ENCODE measurements at regions not wholly inside any gene's neighbourhood (a gene's known extent, or its start where the extent isn't known, plus 50 kb on each side); places are given as distances from the start of the nearest gene placed in this dataset.
"Not testable (repeated sequence)": the region's sequence is repeated elsewhere in the genome, so short reads cannot be mapped to it uniquely, and the experiment has no call there.

- no peak for DNase-seq
Measured at GRCh38 chr2:128585706-128586105, 267.0 kb upstream of the HS6ST1 start.

- DNase-seq: no peak
Measured at GRCh38 chr2:128589681-128590080, 271.0 kb upstream of the HS6ST1 start.

DNA sequence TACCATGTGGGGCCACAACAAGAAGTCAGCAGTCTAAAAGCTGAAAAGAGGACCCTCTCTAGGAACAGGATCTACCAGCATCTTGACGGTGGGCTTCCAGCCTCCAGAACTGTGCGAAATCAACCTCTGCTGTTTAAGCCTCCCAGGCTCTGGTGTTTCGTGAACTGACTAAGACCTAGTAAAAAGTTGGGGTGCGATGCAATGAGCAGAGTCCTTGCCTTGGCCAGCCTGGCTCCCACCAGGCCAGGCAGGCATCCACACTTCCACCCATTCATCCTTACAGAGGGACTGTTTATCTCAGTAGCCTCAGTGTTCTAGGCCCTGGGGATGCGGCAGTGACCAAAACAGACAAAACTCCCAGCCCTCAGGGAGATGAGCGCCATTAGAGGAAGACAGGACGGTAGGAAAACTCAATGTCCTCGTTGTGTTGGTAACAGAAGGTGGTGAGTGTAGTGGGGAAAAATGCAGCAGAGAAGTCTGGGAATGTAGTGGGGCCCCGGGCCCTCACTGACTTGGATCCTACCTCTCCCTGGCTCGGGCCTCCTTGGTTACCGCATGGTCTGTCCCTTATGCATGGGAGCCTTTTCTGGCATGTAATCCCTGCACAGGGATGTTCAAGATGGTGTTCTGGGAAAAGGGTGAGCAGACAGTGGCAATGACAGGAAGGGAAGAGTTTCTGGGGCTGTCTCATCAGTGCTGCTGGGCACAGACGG, 271.8 kb upstream of the HS6ST1 start:
- no peak for DNase-seq

DNA sequence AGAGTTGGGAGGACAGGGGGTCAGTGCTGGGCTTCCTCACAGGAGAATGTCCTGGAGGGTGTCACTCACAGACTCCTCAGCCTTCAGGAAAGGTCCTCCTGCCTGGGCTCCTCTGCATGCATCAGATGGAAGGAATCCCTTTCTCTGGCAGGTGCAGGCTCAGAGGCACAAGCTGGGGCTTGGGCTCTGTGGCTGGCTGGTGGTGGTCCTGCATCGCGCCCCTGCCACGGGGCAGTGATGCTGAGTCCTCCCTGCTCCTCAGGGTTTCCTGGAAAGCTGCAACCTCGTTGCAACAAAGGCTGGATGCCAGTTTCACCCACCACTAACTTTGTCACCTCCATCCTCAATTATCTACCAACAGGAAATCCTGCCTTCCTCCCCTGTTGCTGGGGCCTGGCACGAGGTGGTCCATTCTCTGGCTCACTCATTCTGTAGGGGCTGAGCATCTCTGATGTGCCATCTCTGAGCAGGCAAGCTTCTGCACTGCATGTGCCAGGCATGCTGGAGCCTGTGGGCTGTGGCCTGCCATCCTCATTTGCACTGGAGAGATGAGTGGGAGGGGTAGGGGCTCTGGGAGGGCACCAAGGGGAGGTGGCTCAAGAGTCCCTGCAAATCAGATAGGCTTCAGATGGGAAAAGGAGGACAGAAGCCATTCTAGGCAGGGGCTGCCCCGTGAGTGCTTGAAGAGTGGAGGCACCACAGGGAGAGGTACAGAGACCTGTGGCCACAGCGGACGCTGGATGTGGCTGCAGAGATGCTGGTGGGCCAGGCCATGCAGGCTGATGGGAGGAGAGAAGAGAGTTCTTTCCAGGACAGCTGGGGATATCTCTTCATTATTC, 272.6 kb upstream of the HS6ST1 start:
- DNase-seq: no peak

DNA sequence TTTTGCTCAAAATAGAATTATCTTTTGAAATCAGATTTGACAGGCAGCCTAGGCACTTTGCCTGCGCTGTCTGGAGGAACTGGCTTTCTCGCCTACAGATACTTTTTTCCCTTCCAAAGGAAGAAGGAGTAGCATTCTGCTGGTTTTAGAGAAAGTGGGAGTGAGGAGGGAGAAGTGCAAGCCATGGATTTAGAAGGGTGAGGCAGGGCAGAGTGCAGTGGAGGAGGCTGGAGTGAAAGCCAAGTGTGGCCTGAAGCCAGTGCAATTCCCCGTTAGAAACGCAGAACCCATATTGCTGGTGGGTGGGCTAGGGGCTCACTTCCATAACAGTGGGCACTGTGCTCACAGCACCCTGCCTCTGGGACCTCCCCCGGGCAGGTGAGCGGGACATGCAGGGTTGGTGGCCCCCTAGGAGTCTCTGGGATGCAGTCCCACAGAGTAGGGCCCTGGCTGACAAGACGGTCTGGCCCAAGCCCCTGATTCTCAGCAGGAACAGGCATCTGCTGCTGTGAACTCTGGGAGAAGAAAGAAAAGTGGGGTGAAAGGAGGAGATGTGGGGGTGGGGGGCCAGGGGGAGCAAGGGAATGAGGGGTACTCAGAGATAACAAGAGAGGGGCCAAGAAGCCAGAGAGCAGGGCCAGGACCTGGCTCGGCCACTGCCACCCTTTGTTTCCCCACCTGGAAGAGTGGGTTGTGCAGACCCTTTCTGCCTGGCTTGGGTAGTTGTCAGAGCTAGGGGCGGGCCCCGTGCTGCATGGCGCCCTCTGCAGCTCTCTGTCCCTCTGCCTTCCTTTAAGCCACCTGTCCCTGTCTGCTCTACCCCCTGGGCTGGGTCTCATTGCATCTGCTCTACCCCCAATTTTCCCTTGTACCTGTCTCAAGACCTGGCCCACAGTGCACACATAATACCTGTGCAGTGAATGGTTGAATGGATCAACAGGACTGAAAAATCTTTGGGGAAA, 273.5 kb upstream of the HS6ST1 start:
- no peak for DNase-seq

GRCh38 chr2:128593518-128593878, 274.8 kb upstream of the HS6ST1 start:
- DNase-seq: no peak

DNA sequence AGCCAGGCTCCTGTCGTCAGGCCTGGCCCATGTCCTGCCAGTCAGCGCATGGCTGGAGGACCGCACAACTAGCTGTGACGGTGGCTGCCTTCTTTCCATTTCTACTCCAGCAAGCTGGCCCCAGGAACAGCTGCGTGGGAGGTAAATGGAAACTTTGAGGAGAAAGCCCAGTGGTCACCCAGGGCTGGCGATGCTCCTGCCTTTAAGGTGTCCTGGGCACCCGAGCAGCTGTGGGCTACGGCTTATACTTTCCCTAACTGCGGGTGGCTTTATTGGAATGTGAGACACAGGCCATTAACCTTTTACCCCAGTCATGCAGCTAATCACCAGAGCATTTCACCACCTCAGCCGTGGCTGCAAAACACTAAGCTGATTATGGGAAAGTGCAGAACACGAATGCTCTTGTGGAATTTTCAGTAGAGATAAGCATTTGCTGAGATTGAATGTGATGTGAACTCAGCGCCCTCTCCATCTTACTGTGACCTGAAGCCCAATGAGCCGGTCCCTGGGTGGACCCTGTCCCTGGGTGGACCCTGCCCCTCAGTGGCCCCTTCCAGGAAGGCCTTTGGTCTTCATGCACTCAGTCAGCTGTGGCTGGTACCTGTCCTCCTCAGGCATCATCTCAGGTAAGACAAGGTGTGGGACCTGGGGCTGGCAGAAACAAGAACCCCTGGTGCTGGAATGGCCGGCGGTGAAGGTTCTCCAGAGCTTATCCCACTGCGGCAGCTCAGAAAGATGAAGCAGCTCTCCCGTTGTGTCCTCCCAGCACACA, 275.4 kb upstream of the HS6ST1 start:
- DNase-seq: no peak

DNA sequence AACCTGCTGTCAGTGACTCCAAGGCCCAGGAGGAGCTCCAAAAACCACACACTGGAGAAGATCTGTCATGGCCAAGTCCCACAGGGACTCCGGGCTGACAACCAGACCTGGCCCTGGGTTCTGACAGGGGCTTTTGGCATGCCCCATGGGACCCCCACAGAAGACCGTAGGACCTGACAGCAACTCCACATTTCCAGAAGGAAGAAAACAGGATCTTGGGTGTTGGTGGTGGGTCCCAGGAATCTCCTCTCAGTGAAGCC, 275.9 kb upstream of the HS6ST1 start:
- no peak for DNase-seq

DNA sequence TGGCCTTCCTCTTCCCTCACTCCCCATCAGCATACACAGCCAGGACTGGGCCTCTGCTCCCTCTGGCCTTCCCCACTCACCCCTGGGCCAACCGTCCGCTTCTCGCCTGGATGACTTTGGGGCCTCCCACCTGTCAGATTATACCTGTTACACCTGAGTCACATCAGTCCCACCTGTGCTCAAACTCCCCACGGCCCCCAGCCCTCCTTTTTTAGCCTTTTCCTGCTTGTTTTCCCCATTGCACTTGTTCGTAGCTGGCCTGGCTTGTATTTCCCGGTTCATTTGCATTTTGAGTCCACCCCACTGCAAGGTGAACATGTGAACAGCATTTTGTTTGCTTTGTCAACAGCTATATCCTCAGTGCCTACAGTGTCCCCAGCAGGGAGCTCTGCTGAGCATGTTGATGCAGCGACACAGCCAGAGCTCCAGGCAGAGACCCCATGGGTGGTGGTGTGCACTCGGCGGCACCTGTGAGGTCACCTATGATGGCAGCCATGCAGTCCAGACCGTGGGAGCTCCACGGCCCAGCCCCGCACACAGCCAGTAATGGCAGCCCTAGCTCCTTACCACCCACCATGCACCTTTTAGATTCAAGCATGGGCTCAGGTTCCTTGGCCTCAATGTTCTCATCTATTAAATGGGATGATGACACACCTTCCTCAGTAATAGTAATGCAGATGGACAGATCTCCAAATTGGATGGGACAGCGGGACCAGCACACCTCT, 276.4 kb upstream of the HS6ST1 start:
- DNase-seq: no peak

- DNase-seq: no peak
Measured at GRCh38 chr2:128595763-128596395, 277.2 kb upstream of the HS6ST1 start.

GRCh38 chr2:128596396-128597120, 277.9 kb upstream of the HS6ST1 start:
- no peak for DNase-seq

DNA sequence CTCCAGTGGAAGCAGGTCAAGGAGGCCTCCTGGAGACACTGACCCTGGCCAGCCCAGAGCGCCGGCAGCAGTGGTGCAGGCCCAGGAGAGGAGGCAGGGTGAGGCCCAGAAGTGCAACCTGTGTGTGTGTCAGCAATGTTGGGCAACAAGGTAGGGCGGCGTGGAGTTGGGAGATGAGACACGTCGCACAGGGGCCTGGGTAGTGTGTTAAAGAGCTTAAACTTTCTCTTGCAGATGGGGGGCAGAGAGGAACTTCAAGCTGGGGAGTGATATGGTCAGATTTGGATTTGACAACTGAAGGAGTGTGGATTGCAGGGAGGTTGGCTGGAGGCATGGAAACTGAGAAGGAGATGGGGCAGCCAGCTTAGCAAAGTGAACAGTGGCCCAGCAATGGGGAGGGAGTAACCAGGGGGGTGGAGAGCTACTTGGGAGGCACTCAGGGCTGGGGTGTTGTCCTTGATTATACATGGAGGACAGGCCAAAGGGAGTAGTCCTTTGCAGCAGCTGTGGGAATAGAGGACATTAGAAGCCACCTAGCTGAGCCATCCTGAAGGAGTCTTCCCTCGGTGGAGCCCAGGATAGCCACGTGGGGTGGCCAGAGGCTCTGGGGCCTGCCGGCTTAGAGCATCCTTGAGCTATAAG, 278.6 kb upstream of the HS6ST1 start:
- no peak for DNase-seq

DNA sequence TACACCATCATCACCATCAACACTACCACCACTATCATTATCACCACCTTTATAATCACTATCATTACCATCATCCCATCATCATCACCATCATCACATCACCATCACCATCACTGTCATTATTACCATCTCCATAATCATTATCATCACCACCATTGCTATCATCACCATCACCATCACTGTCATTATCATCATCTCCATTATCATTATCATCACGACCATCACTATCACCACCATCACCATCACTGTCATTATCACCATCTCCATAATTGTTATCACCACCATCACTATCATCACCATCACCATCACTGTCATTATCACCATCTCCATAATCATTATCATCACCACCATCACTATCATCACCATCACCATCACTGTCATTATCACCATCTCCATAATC, 279.6 kb upstream of the HS6ST1 start:
- not testable (repeated sequence) for DNase-seq

- no peak for DNase-seq
Measured at GRCh38 chr2:128598862-128599441, 280.3 kb upstream of the HS6ST1 start.

DNA sequence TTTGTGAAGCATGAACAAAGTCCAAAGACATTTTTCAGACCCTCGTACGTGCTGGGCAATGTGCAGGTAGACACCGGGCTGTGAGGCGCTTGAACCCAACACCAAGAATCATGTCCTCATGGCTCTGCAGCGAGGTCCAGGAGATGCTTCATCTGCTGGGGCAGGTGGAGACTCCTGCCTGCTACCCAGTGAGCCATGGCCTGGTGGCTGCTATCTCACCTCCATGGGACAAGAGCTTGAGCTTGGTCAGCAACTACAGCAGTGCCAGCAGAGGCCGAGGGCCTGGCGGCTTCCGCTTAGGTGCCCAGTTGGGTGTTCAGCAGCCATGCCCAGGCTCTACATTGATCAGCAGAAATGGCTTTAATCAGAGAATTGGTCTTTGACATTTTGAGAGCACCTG, 281.0 kb upstream of the HS6ST1 start:
- DNase-seq: no peak

- no peak for DNase-seq
Measured at GRCh38 chr2:128600581-128601297, 282.1 kb upstream of the HS6ST1 start.

- DNase-seq: no peak
Measured at GRCh38 chr2:128601298-128602037, 282.8 kb upstream of the HS6ST1 start.

DNA sequence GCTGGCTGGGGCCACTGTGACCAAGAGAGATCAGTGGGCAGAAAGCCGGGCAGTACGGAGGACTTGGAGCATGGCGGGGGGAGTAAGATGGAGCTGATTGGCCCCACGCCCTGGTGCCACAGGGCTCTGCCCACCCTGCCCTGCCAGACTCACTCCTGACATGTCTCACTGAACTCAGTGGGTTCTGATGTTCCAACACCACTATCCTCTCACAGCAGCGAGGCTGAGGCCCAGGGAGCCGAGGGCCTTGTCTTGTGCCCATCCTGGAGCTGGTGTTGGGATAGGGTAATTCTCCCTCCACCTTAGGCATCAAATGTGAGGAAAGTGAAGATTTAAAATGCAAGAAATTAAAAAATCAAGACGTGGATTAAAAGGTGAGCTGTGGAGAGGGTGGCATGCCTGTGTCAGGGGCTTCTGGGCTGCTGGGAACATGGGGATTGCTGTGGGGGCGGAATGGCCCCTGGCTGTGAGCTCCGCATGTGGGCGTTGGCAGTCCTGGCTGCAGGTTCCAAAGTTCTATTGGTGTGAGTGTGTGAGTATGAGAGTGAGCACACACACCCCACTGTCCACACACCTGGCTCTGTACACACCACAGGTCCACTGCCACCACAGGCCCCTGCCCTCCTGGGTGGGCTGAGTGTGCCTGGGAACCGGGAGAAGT, 283.5 kb upstream of the HS6ST1 start:
- no peak for DNase-seq

All from T-helper 2 cell (primary cell).